ENCODE measurements at regions not wholly inside any gene's neighbourhood (a gene's known extent, or its start where the extent isn't known, plus 50 kb on each side); places are given as distances from the start of the nearest gene placed in this dataset.

- DNase-seq (ENCODE audit: low spot score) (no peak), ATAC-seq (ENCODE audit: low FRiP score) (no peak)
- TF ChIP-seq, protein P1, sequence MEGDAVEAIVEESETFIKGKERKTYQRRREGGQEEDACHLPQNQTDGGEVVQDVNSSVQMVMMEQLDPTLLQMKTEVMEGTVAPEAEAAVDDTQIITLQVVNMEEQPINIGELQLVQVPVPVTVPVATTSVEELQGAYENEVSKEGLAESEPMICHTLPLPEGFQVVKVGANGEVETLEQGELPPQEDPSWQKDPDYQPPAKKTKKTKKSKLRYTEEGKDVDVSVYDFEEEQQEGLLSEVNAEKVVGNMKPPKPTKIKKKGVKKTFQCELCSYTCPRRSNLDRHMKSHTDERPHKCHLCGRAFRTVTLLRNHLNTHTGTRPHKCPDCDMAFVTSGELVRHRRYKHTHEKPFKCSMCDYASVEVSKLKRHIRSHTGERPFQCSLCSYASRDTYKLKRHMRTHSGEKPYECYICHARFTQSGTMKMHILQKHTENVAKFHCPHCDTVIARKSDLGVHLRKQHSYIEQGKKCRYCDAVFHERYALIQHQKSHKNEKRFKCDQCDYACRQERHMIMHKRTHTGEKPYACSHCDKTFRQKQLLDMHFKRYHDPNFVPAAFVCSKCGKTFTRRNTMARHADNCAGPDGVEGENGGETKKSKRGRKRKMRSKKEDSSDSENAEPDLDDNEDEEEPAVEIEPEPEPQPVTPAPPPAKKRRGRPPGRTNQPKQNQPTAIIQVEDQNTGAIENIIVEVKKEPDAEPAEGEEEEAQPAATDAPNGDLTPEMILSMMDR (IDR thresholded peaks at IDR 0.05) = no peak
These were observed 245.0 kb upstream of the CPHXL start for GRCh38 chr16:75971334-75971733.

- TF ChIP-seq, protein P1 (IDR thresholded peaks at IDR 0.05) = no peak
- no peak for DNase-seq (ENCODE audit: low spot score)
- no peak for ATAC-seq (ENCODE audit: low FRiP score)
These were observed 257.0 kb upstream of the CPHXL start for GRCh38 chr16:75983296-75983695.

DNA sequence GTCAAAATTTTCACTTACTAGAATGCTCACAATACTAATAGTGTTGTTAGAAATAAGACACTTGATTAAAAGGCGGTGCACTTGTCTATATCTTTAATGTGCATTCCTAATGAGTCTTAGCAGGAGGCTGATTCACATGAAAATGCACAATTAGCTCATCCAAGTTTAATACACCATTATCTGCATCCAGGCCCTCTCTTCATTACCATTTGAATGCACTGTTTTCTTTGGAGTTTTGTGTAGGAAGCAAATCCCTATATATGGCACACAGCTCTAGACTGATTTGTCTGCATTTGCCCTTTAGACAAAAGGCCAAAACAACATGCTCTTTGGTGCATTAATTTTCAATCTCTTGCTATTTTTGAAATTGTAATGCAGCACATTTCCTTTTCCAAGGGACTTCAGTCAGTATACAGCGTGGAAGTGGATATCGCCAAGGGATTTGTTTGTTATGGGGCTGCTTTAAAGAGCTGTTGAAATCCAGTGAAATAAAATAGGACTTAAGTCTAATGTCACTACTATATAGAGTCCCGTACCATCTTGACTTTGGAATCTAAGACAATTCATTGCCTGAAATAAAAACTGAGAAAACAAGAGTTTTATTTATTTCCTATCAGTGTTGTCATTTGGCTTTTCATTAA lies 257.6 kb upstream of the CPHXL start:
- no peak for ATAC-seq (ENCODE audit: low FRiP score)
- TF ChIP-seq, protein P1 (IDR thresholded peaks at IDR 0.05) = no peak
- no peak for DNase-seq (ENCODE audit: low spot score)

GRCh38 chr16:75987323-75987722 lies 261.0 kb upstream of the CPHXL start:
- DNase-seq (ENCODE audit: low spot score) = no peak
- TF ChIP-seq, protein P1 (IDR thresholded peaks at IDR 0.05) = no peak
- no peak for ATAC-seq (ENCODE audit: low FRiP score)

- TF ChIP-seq, protein P1 (IDR thresholded peaks at IDR 0.05) = no peak
These were observed 270.2 kb upstream of the CPHXL start for GRCh38 chr16:75996491-75996890.

GRCh38 chr16:75997606-75998005 lies 271.3 kb upstream of the CPHXL start:
- TF ChIP-seq, protein P1 (IDR thresholded peaks at IDR 0.05) = no peak
- DNase-seq (ENCODE audit: low spot score) (no peak), ATAC-seq (ENCODE audit: low FRiP score) (no peak)

More at GRCh38 chr16:75996491-75996890, 270.2 kb upstream of the CPHXL start:
- no peak for DNase-seq (ENCODE audit: low spot score)
- ATAC-seq (ENCODE audit: low FRiP score) = no peak

DNA sequence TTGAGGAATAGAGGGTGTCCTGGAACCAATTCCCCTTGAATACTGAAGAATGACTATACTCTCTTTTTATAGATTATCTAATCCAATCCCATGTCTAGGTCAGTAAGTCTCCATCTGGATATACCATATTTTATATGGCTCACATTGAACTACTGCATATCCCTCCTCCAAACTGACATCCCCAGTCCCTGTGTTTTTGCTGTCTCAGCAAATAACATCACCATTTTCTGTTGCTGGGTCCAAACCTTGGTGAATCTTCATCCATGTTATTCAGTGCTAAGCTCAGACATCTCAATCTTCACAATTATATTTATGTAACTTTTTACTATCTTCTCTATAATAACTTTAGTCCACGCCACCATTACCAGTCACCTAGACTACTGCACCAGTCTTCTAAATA lies 269.6 kb upstream of the CNTNAP4 start:
- ATAC-seq (ENCODE audit: low FRiP score) = no peak
- TF ChIP-seq, protein P1 (IDR thresholded peaks at IDR 0.05) = no peak
- DNase-seq (ENCODE audit: low spot score) = no peak

Measured in omental fat pad (tissue), 3 donors.